SK-N-SH (cell line): ENCODE measurements at regions not wholly inside any gene's neighbourhood (a gene's known extent, or its start where the extent isn't known, plus 50 kb on each side); places are given as distances from the start of the nearest gene placed in this dataset.

ENCODE experiments used
- CTCF ChIP-seq: fragments of 200-600 bp; sonication (generic); IDR thresholded peaks from 2 replicates; pipeline ENCODE4 v1.6.1; 2017; ENCODE audit warnings: antibody characterized with exemption, mild to moderate bottlenecking, moderate library complexity
- EZH2phosphoT487 ChIP-seq: fragments of 200-600 bp; sonication (generic); IDR thresholded peaks from 2 replicates; pipeline ENCODE4 v1.6.1; 2017; ENCODE audit warnings: low read depth, mixed run types, mild to moderate bottlenecking, antibody characterized with exemption, moderate library complexity, borderline replicate concordance

- TF ChIP-seq CTCF (no peak), EZH2phosphoT487 (no peak)
Observed at GRCh38 chr10:130283219-130283545, 147.0 kb downstream of the GLRX3 start.
